Right ventricle myocardium inferior (tissue), 1 donor: ENCODE measurements at regions not wholly inside any gene's neighbourhood (a gene's known extent, or its start where the extent isn't known, plus 50 kb on each side); places are given as distances from the start of the nearest gene placed in this dataset.

Experiments used
- ATAC-seq: fragments of 200-7000 bp; cut with Tn5 transposase; one replicate; pipeline ENCODE4 v1.9.1; 2020; ENCODE audit warnings: mild to moderate bottlenecking, moderate library complexity
- DNase-seq: peaks from one replicate; pipeline ENCODE4 v3.0.0; 2021; ENCODE audit errors: missing footprints
- intact Hi-C: fragments of 100-400 bp; cut with DNase I; formaldehyde crosslinking; loops from one replicate; pipeline ENCODE4 v1.11.0; 2022
- donor health status: DM: no; HTN: yes; CAD: no; lungs with severe emphysema.

- intact Hi-C loops = loop anchor here (10.0 kb wide), 1 partner anchor 57 kb away; no protein-coding TSS in a partner anchor
- ATAC-seq (no peak), DNase-seq (no peak)
These were observed 107.1 kb downstream of the TMCO5A start for GRCh38 chr15:38041576-38041975.

DNA sequence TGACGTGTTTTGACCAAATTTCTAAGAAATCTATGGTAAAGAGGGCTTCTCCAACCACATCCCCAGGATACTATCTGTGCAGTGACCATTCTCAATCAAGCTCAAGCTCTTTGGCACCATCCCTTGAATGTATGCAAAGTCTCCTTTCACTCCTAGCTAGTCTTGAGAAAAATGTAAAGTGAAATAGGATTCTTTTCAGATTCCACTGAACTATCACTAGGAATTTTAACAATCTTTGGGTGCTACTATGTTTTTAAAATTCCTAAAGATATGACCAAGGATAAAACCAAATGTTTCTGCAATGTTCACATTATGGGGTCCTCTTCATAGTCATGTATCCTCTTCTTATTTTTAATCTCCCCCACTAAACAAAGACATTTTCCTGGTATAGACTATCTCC lies 107.8 kb downstream of the TMCO5A start:
- no peak for DNase-seq
- ATAC-seq = no peak
- intact Hi-C loops = loop anchor here (10.0 kb wide), 1 partner anchor 57 kb away; no protein-coding TSS in a partner anchor

- ATAC-seq (peak; percentile 52), DNase-seq (peak; percentile 50)
- intact Hi-C loops = loop anchor here (10.0 kb wide), 1 partner anchor 58 kb away; no protein-coding TSS in a partner anchor
These were observed 108.4 kb downstream of the TMCO5A start for GRCh38 chr15:38042707-38043445.

DNA sequence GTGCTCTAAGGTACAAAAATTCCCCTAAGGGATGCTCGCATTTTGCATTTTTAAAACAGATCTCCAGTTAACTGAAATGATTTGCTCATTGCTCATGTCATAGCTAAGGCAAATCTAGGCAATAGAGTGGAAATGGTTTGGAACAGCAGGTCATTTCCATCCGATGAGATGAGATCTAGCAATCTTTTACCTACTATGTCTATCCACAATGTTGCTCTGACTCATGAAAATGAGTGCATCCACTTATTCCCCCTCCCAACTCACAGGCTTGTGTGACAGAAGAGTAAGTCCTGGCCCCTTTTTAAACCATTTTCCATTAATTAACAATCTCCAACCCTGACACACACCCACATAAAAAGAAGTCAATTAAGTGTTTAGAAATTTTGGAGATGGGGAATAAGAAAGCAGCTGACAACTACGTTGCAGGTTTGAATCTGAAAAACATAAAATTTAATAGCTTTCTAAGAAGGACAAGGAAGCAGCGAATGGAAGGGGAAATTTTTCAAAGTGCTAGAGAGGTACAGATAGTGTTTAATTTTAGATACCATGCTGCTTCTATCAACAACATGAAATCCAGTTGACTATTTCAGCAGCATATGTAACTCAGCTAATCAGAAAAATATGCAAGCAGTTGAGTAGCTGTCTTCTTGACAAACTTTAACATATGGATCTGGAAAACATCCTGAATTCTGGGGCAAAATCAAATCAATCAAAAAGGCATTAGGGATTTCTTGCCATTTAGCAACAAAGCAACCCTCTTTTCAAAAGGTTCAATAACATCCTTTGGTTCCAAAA lies 112.0 kb downstream of the TMCO5A start:
- ATAC-seq = no peak
- intact Hi-C loops = loop anchor here (10.0 kb wide), 1 partner anchor 62 kb away; no protein-coding TSS in a partner anchor
- no peak for DNase-seq

GRCh38 chr15:38048001-38048455 lies 113.6 kb downstream of the TMCO5A start:
- intact Hi-C loops = loop anchor here (10.0 kb wide), 1 partner anchor 63 kb away; no protein-coding TSS in a partner anchor
- no peak for ATAC-seq
- no peak for DNase-seq

GRCh38 chr15:38049891-38050290 lies 115.5 kb downstream of the TMCO5A start:
- ATAC-seq (no peak), DNase-seq (peak; percentile 46)
- intact Hi-C loops = loop anchor here (10.0 kb wide), 1 partner anchor 65 kb away; no protein-coding TSS in a partner anchor

GRCh38 chr15:38050529-38051448 lies 116.3 kb downstream of the TMCO5A start:
- peak; percentile 20 for ATAC-seq
- DNase-seq = no peak
- intact Hi-C loops = no loop called here

GRCh38 chr15:38053205-38053604 lies 118.8 kb downstream of the TMCO5A start:
- no peak for DNase-seq
- ATAC-seq = no peak
- intact Hi-C loops = no loop called here

DNA sequence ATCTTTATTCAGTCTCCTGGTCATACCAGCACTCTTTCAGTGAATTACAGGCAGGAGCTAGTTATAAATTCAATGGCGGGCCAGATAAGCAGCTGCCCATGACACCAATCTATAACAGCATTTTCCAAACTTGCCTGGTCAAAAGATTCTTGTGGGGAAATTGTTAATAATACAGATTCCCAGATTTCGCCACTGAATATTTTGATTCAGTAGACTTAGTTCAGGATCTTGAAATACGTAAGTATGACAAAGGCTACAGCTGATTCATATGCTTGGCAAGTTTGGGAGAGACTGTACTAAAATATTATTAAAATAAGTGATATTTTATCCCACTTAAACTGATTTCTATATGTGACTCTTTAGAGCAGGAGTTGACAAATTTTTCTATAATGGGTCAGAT lies 119.3 kb downstream of the TMCO5A start:
- intact Hi-C loops = no loop called here
- DNase-seq = no peak
- no peak for ATAC-seq

- intact Hi-C loops = no loop called here
- DNase-seq (no peak), ATAC-seq (no peak)
These were observed 120.0 kb downstream of the TMCO5A start for GRCh38 chr15:38054488-38054887.

DNA sequence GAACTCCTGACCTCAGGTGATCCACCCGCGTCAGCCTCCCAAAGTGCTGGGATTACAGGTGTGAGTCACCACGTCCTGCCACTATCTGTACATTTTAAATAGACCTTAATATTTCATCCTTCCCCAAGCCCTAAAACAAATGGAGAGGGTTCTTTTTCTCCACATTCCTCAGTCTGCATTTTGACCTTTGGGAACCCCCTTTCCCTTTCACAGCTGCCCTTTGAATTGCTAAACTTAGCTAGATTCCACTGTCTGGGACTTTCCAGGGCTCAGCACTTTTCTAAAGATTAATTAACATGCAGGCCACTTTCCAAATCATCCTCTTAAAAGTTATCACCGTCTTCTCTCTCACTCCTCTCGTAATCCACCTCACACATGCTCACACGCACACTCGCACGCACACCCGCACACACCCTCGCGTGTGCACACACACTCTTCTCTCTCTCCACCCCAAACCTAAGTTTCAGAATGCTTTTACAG lies 124.2 kb downstream of the TMCO5A start:
- ATAC-seq = no peak
- DNase-seq = no peak
- intact Hi-C loops = no loop called here

- ATAC-seq (no peak), DNase-seq (no peak)
- intact Hi-C loops = no loop called here
These were observed 125.2 kb downstream of the TMCO5A start for GRCh38 chr15:38059665-38060064.

GRCh38 chr15:38061856-38062649 lies 127.6 kb downstream of the TMCO5A start:
- ATAC-seq (no peak), DNase-seq (no peak)
- intact Hi-C loops = no loop called here

DNA sequence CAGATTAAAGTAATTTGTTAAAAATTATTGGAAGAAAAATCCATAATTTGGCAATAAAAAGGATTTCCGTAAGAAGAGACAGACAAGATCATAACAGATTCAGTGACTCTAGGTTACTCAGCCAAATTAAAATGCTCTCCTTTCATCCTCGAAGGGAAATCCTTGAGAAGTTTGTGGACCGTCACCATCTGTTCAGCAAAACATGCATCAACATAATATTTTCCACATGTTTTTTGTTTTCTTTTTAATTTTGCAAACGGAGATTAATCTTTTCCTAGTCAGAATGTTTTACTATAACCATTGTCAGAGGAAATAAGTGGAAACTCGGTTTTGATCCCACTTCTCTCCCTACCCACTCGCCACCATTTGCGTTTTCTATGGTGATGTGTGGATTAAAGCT lies 128.3 kb downstream of the TMCO5A start:
- no peak for ATAC-seq
- intact Hi-C loops = no loop called here
- DNase-seq = no peak

DNA sequence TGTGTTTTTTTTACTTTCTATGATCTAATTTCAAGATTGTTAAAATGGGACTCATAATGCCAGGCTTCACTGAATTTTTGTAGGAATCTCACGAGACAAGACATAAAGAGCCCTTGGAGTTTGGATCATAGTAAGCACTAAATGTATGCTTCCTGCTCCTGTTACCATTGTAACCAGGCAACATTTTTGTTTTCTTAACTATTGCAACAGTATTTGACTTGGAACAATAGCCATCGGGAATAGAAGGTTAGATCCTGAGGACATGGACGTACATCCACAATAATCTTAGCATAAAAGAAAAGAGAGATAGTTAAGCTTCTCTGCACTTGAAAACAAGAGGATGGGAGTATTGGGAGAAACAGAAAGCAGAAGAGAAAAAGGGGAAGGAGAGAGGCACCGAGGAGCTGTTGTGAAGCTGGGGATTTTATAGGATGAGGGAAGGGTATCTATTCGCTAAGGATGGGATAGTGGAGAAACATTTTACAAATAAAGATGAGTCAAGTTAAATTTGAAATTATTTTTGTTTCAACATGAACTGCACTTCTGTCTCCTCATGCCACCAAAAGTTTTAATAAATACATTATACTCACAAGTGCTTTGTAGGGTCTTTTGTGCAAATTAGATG lies 131.4 kb downstream of the TMCO5A start:
- no peak for ATAC-seq
- intact Hi-C loops = no loop called here
- DNase-seq = no peak

DNA sequence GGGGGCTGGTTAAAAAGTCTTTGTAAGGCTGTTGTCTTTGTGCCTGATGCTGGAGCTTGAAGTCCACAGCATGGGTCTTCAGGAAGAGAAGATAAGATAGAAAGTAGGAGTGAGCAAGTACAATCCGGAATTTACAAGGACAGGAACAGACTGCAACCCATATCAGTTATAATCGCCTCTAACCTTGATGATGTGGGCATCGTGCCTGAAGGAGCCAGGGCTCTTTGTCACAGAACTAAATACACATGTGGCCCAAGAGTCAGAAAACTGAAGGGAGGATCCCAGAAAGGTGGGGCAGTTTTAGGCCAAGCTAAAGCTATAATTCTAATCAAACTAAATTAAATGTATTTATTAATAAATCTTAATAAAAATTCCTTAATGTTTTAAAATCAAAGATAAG lies 132.2 kb downstream of the TMCO5A start:
- ATAC-seq (no peak), DNase-seq (no peak)
- intact Hi-C loops = no loop called here

GRCh38 chr15:38068626-38069391 lies 134.4 kb downstream of the TMCO5A start:
- intact Hi-C loops = no loop called here
- DNase-seq = no peak
- peak; percentile 30 for ATAC-seq
